ENCODE measurements at regions not wholly inside any gene's neighbourhood (a gene's known extent, or its start where the extent isn't known, plus 50 kb on each side); places are given as distances from the start of the nearest gene placed in this dataset.

DNA sequence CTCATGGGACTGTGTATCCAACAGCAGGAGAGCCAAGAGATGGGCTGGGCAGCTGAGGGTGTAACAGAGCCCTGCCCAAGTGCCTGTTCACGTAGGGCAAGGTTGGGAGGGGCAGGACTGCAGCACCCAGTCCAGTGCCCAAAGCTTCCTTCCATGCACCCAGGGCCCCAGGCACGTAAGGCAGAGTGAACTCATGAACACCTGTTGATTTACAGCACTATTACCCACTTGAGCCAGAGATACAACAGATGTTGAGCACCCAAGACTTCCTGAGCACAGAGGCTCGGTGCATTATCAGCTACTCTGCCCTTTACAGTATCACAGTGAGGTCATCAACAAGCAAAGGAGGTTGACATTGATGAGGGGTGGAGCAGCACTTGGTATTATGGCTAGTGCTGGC lies 50.2 kb upstream of the FHL2 start:
- TF ChIP-seq, protein P1, sequence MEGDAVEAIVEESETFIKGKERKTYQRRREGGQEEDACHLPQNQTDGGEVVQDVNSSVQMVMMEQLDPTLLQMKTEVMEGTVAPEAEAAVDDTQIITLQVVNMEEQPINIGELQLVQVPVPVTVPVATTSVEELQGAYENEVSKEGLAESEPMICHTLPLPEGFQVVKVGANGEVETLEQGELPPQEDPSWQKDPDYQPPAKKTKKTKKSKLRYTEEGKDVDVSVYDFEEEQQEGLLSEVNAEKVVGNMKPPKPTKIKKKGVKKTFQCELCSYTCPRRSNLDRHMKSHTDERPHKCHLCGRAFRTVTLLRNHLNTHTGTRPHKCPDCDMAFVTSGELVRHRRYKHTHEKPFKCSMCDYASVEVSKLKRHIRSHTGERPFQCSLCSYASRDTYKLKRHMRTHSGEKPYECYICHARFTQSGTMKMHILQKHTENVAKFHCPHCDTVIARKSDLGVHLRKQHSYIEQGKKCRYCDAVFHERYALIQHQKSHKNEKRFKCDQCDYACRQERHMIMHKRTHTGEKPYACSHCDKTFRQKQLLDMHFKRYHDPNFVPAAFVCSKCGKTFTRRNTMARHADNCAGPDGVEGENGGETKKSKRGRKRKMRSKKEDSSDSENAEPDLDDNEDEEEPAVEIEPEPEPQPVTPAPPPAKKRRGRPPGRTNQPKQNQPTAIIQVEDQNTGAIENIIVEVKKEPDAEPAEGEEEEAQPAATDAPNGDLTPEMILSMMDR (conservative IDR thresholded peaks at IDR 0.05; ENCODE audit: low read depth, low read length), result no peak
- TF ChIP-seq EZH2 (IDR thresholded peaks at IDR 0.05; ENCODE audit: low read length, unreplicated experiment) (no peak), EZH2phosphoT487 (IDR thresholded peaks at IDR 0.05; ENCODE audit: borderline replicate concordance, low read length) (no peak)

Data from PC-3 (cell line).